HG03571 (cell line): ENCODE measurements at regions not wholly inside any gene's neighbourhood (a gene's known extent, or its start where the extent isn't known, plus 50 kb on each side); places are given as distances from the start of the nearest gene placed in this dataset.
"Not testable (repeated sequence)": the region's sequence is repeated elsewhere in the genome, so short reads cannot be mapped to it uniquely, and the experiment has no call there.

Source experiments
- ATAC-seq: cut with Tn5 transposase; IDR thresholded peaks from one replicate; pipeline ENCODE4 v1.9.1; 2021; ENCODE audit not compliant: unreplicated experiment

- no peak for ATAC-seq
Observed at GRCh38 chrX:45447331-45447730, 246.7 kb upstream of the DIPK2B start.

GRCh38 chrX:45445745-45446412, 245.2 kb upstream of the DIPK2B start:
- no peak for ATAC-seq

GRCh38 chrX:45437186-45437585, 236.5 kb upstream of the DIPK2B start:
- no peak for ATAC-seq

- ATAC-seq = no peak
Observed at GRCh38 chrX:45435481-45435880, 234.8 kb upstream of the DIPK2B start.

GRCh38 chrX:45434231-45434630, 233.6 kb upstream of the DIPK2B start:
- ATAC-seq = no peak

- no peak for ATAC-seq
Observed at GRCh38 chrX:45428831-45429230, 228.2 kb upstream of the DIPK2B start.

- ATAC-seq = no peak
Observed at GRCh38 chrX:45424326-45424725, 223.7 kb upstream of the DIPK2B start.

GRCh38 chrX:45422216-45422925, 221.7 kb upstream of the DIPK2B start:
- no peak for ATAC-seq

- ATAC-seq = no peak
Observed at GRCh38 chrX:45421806-45422205, 221.1 kb upstream of the DIPK2B start.

GRCh38 chrX:45404206-45404605, 203.5 kb upstream of the DIPK2B start:
- no peak for ATAC-seq

- no peak for ATAC-seq
Observed at GRCh38 chrX:45401923-45402322, 201.2 kb upstream of the DIPK2B start.

- not testable (repeated sequence) for ATAC-seq
Observed at GRCh38 chrX:45400951-45401725, 200.5 kb upstream of the DIPK2B start.

- no peak for ATAC-seq
Observed at GRCh38 chrX:45400027-45400779, 199.5 kb upstream of the DIPK2B start.

GRCh38 chrX:45385757-45386156, 185.1 kb upstream of the DIPK2B start:
- no peak for ATAC-seq

GRCh38 chrX:45381841-45382240, 181.2 kb upstream of the DIPK2B start:
- no peak for ATAC-seq

GRCh38 chrX:45381366-45381765, 180.7 kb upstream of the DIPK2B start:
- ATAC-seq = no peak

GRCh38 chrX:45379236-45379635, 178.6 kb upstream of the DIPK2B start:
- no peak for ATAC-seq

GRCh38 chrX:45372151-45372550, 171.5 kb upstream of the DIPK2B start:
- no peak for ATAC-seq

GRCh38 chrX:45368705-45369104, 168.0 kb upstream of the DIPK2B start:
- no peak for ATAC-seq

GRCh38 chrX:45363596-45363995, 162.9 kb upstream of the DIPK2B start:
- no peak for ATAC-seq

GRCh38 chrX:45360571-45360970, 159.9 kb upstream of the DIPK2B start:
- no peak for ATAC-seq
